K562 (cell line): ENCODE measurements at regions not wholly inside any gene's neighbourhood (a gene's known extent, or its start where the extent isn't known, plus 50 kb on each side); places are given as distances from the start of the nearest gene placed in this dataset.

Source experiments
- ATAC-seq: fragments of 200-7000 bp; cut with Tn5 transposase; 3 replicates; pipeline ENCODE4 v1.9.1; 2020; ENCODE audit warnings: moderate library complexity
- BruUV-seq: library from RNA; stranded (reverse); fragments of 400-500 nt; replicated peaks from 2 replicates; lab custom pipeline; 2021; lab: Mats Ljungman, UMichigan
- CTCF ChIA-PET: fragments of 300-600 bp; formaldehyde crosslinking; extraction: SDS; loops from one replicate; lab custom pipeline; 2021; ENCODE audit warnings: low intra/inter-chr PET ratio; lab: Yijun Ruan, JAX
- POLR2A ChIA-PET: fragments of 300-600, 350-650 bp; sonication (Branson Sonifier 250); formaldehyde crosslinking; extraction: SDS; loops from one replicate; lab custom pipeline; 2021; ENCODE audit warnings: antibody characterized with exemption, inconsistent platforms; lab: Yijun Ruan, JAX
- DNase-seq, 4 experiments: peaks; one replicate each; pipeline versions ENCODE4 v3.0.0 to v3.0.0-alpha.2; 2011 to 2018; ENCODE audit warnings: low spot score in 3 of 4, mixed read lengths in 3 of 4; ENCODE audit errors: extremely low read depth in 1 of 4
- FAIRE-seq: peaks from 2 replicates; lab custom pipeline; 2011; peaks lifted over from hg19 to GRCh38; lab: Jason Lieb, UNC
- H2AFZ ChIP-seq: 2 replicates; pipeline ENCODE4 v1.6.0; 2011; ENCODE audit warnings: low read depth, low read length, control low read depth, inconsistent platforms
- H3K27ac ChIP-seq: fragments of 200-600 bp; 3 replicates; pipeline ENCODE4 v1.8.0; 2011; ENCODE audit warnings: low read depth, mild to moderate bottlenecking, control low read depth, inconsistent platforms, low read length, moderate library complexity, mixed read lengths; ENCODE audit errors: extremely low read depth
- H3K27me3 ChIP-seq, 2 experiments: fragments of 300-600 bp in 1 of 2; 2 replicates in 1 of 2; 3 replicates in 1 of 2; pipeline versions ENCODE4 v1.6.0 to v1.8.0; 2011; ENCODE audit warnings: inconsistent platforms in 2 of 2, low read length in 2 of 2, mild to moderate bottlenecking in 1 of 2, mixed read lengths in 1 of 2, moderate library complexity in 1 of 2; ENCODE audit not compliant: control insufficient read depth in 2 of 2, insufficient read depth in 2 of 2
- H3K36me3 ChIP-seq: fragments of 300-600 bp; 3 replicates; pipeline ENCODE4 v1.8.0; 2011; ENCODE audit warnings: mild to moderate bottlenecking, low read length, inconsistent platforms; ENCODE audit not compliant: control insufficient read depth, insufficient read depth
- H3K4me1 ChIP-seq, 2 experiments: fragments of 200-600 bp in 1 of 2; replicated peaks in 1 of 2; 2 replicates in 1 of 2; 3 replicates in 1 of 2; pipeline versions ENCODE4 v1.5.1 to v1.8.0; 2011; ENCODE audit warnings: inconsistent platforms in 2 of 2, low read length in 2 of 2, mild to moderate bottlenecking in 1 of 2, mixed read lengths in 1 of 2, moderate library complexity in 1 of 2; ENCODE audit not compliant: control insufficient read depth in 2 of 2, insufficient read depth in 2 of 2
- H3K4me2 ChIP-seq: 2 replicates; pipeline ENCODE4 v1.6.1; 2011; ENCODE audit warnings: low read length, control low read depth, inconsistent platforms, mixed read lengths; ENCODE audit not compliant: insufficient read depth
- H3K4me3 ChIP-seq: fragments of 200-600 bp; sonication (generic), shearing (Covaris generic); 2 replicates; pipeline ENCODE4 v1.5.1; 2016; ENCODE audit warnings: control low read depth, inconsistent platforms
- H3K79me2 ChIP-seq: fragments of 200-600 bp; 3 replicates; pipeline ENCODE4 v1.8.0; 2011; ENCODE audit warnings: low read length, inconsistent platforms; ENCODE audit not compliant: control insufficient read depth, insufficient read depth
- H3K9ac ChIP-seq, 2 experiments: 2 replicates each; pipeline versions ENCODE4 v1.6.0 to v1.6.1; 2011; ENCODE audit warnings: low read depth in 2 of 2, low read length in 2 of 2, control low read depth in 1 of 2, inconsistent platforms in 1 of 2, mild to moderate bottlenecking in 1 of 2, mixed read lengths in 1 of 2; ENCODE audit not compliant: insufficient read depth in 1 of 2
- H3K9me1 ChIP-seq: one replicate; pipeline ENCODE4 v1.6.0; 2011; ENCODE audit warnings: inconsistent platforms, mild to moderate bottlenecking, low read length, moderate library complexity; ENCODE audit not compliant: control insufficient read depth, insufficient read depth
- H3K9me3 ChIP-seq: replicated peaks from 2 replicates; pipeline ENCODE4 v1.5.1; 2011; ENCODE audit warnings: low read depth, low read length, inconsistent platforms; ENCODE audit not compliant: control insufficient read depth, insufficient read depth
- H4K20me1 ChIP-seq: replicated peaks from 2 replicates; pipeline ENCODE4 v1.6.1; 2011; ENCODE audit warnings: low read length, inconsistent platforms, mixed read lengths; ENCODE audit not compliant: control insufficient read depth, insufficient read depth
- PBX2 ChIP-seq, 2 experiments: IDR thresholded peaks in 1 of 2; conservative IDR thresholded peaks in 1 of 2; 2 replicates each; pipeline ENCODE4 v1.6.1; 2016; ENCODE audit warnings: low read depth in 2 of 2, mild to moderate bottlenecking in 1 of 2, missing compliant biosample characterization in 1 of 2, missing genetic modification characterization in 1 of 2, moderate library complexity in 1 of 2
- in situ Hi-C: fragments of 300-500 bp; cut with MboI; formaldehyde crosslinking; loops from 4 replicates; pipeline ENCODE4 v1.15.0; 2018; ENCODE audit warnings: inconsistent platforms, mixed read lengths
- intact Hi-C: fragments of 100-400 bp; cut with micrococcal nuclease; formaldehyde crosslinking; loops from 2 replicates; pipeline ENCODE4 v1.14.2; 2022
- TF ChIP-seq, protein P1 (sequence below): sonication (generic); formaldehyde crosslinking; IDR thresholded peaks from 2 replicates; pipeline ENCODE4 v1.4.0; 2020; ENCODE audit warnings: mild to moderate bottlenecking, missing genetic modification reagents

DNA sequence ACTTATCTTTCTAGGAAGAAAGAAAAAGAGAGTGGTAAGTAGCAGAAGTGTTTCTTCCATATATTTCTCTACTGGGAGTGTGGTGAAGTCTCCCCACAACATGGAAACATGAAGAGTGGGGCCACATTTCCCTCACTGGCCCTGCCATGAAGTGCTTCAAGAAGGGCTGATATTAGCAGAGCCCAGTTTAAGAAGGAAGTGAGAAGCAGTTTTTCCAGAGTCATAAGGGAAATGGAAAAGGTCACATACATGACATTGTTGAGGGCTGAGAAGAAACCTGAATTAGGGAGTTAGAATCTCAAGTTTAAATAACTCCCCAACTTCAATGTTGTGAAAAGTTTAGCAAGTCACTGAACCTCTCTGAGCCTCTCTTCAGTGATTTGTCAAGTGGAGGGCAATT is 171.9 kb upstream of the RBPJ start:
- no peaks in the 10 kb centered on the region for H3K4me1 ChIP-seq
- no peaks in the 10 kb centered on the region for H4K20me1 ChIP-seq
- BruUV-seq: no TSS peak
- peaks cover 2 to 13% of the 10 kb centered on the region in 2 experiments; a peak in 4 of 5 replicates for H3K27me3 ChIP-seq
- in situ Hi-C loops: no loop called here
- TF ChIP-seq PBX2 (CRISPR knock-in tag; IDR thresholded peaks at IDR 0.05; ENCODE audit: low read depth) (no peak), PBX2 (tag; conservative IDR thresholded peaks at IDR 0.05; ENCODE audit: low read depth) (peak; percentile 25; the same call in 1 of the 2 replicates)
- TF ChIP-seq, protein P1, sequence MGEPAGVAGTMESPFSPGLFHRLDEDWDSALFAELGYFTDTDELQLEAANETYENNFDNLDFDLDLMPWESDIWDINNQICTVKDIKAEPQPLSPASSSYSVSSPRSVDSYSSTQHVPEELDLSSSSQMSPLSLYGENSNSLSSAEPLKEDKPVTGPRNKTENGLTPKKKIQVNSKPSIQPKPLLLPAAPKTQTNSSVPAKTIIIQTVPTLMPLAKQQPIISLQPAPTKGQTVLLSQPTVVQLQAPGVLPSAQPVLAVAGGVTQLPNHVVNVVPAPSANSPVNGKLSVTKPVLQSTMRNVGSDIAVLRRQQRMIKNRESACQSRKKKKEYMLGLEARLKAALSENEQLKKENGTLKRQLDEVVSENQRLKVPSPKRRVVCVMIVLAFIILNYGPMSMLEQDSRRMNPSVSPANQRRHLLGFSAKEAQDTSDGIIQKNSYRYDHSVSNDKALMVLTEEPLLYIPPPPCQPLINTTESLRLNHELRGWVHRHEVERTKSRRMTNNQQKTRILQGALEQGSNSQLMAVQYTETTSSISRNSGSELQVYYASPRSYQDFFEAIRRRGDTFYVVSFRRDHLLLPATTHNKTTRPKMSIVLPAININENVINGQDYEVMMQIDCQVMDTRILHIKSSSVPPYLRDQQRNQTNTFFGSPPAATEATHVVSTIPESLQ (CRISPR knock-in tag): no peak
- FAIRE-seq (no peak), DNase-seq (no peak), ATAC-seq (no peak)
- intact Hi-C loops: no loop called here
- no peak overlapping the region for H3K4me3 ChIP-seq
- no peaks in the 10 kb centered on the region for H3K79me2 ChIP-seq
- H3K9ac ChIP-seq: no peak overlapping the region
- no peaks in the 10 kb centered on the region for H3K9me1 ChIP-seq
- H3K9me3 ChIP-seq: no peaks in the 10 kb centered on the region
- CTCF ChIA-PET: no interaction called here
- no peak overlapping the region for H2AFZ ChIP-seq
- no peaks in the 10 kb centered on the region for H3K36me3 ChIP-seq
- H3K4me2 ChIP-seq: no peak overlapping the region
- H3K27ac ChIP-seq: no peak overlapping the region
- POLR2A ChIA-PET: no interaction called here
